ENCODE measurements at regions not wholly inside any gene's neighbourhood (a gene's known extent, or its start where the extent isn't known, plus 50 kb on each side); places are given as distances from the start of the nearest gene placed in this dataset.

DNA sequence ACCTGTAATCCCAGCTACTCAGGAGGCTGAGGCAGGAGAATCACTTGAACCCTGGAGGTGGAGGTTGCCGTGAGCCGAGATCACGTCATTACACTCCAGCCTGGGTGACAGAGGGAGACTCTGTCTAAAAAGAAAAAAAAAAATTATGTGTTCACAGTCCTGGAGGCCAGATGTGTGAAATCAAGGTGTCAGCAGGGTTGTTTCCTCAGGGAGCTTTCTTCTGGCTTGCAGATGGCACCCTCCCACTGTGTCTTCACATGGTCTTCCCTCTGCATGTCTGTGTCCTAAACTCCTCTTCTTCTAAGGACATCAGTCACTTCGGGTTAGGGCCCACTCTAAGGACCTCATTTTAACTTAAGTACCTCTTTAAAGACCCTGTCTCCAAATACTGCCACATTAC, 56.1 kb upstream of the UBE2E1 start:
- TF ChIP-seq, protein P1, sequence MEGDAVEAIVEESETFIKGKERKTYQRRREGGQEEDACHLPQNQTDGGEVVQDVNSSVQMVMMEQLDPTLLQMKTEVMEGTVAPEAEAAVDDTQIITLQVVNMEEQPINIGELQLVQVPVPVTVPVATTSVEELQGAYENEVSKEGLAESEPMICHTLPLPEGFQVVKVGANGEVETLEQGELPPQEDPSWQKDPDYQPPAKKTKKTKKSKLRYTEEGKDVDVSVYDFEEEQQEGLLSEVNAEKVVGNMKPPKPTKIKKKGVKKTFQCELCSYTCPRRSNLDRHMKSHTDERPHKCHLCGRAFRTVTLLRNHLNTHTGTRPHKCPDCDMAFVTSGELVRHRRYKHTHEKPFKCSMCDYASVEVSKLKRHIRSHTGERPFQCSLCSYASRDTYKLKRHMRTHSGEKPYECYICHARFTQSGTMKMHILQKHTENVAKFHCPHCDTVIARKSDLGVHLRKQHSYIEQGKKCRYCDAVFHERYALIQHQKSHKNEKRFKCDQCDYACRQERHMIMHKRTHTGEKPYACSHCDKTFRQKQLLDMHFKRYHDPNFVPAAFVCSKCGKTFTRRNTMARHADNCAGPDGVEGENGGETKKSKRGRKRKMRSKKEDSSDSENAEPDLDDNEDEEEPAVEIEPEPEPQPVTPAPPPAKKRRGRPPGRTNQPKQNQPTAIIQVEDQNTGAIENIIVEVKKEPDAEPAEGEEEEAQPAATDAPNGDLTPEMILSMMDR (IDR thresholded peaks at IDR 0.05): no peak
- no peak for TF ChIP-seq POLR2A (IDR thresholded peaks at IDR 0.05)
